AG10803 (cell line): ENCODE measurements at regions not wholly inside any gene's neighbourhood (a gene's known extent, or its start where the extent isn't known, plus 50 kb on each side); places are given as distances from the start of the nearest gene placed in this dataset.

Experiments used
- DNase-seq: peaks from one replicate; pipeline ENCODE4 v3.0.0; 2010; ENCODE audit warnings: low read depth
- H3K4me3 ChIP-seq: 2 replicates; pipeline ENCODE4 v1.5.1; 2011; ENCODE audit warnings: mild to moderate bottlenecking, low read length, control low read depth
- TF ChIP-seq, protein P1 (sequence below): conservative IDR thresholded peaks from 2 replicates; pipeline ENCODE4 v1.5.1; 2011; ENCODE audit warnings: mild to moderate bottlenecking, low read length, control low read depth, inconsistent platforms

DNA sequence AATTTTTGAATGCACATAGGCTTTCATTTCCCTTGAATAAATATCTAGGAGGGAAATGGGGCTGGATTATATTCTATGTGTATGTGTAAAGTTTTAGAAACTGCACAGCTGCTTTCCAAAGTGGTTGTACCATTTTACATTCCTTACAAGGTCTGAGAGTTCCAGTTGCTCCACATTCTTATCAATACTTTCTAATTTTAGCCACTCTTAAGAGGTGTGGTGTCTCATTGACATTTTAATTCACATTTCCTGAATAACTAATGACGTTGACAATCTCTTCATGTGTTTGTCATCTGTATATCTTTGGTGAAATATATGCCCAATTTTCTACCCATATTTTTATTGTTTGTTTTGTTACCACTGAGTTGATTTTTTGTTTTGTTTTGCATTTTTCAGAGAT is 74.6 kb upstream of the VASH1 start:
- no peak for DNase-seq
- TF ChIP-seq, protein P1, sequence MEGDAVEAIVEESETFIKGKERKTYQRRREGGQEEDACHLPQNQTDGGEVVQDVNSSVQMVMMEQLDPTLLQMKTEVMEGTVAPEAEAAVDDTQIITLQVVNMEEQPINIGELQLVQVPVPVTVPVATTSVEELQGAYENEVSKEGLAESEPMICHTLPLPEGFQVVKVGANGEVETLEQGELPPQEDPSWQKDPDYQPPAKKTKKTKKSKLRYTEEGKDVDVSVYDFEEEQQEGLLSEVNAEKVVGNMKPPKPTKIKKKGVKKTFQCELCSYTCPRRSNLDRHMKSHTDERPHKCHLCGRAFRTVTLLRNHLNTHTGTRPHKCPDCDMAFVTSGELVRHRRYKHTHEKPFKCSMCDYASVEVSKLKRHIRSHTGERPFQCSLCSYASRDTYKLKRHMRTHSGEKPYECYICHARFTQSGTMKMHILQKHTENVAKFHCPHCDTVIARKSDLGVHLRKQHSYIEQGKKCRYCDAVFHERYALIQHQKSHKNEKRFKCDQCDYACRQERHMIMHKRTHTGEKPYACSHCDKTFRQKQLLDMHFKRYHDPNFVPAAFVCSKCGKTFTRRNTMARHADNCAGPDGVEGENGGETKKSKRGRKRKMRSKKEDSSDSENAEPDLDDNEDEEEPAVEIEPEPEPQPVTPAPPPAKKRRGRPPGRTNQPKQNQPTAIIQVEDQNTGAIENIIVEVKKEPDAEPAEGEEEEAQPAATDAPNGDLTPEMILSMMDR, result no peak
- no peak overlapping the region for H3K4me3 ChIP-seq

DNA sequence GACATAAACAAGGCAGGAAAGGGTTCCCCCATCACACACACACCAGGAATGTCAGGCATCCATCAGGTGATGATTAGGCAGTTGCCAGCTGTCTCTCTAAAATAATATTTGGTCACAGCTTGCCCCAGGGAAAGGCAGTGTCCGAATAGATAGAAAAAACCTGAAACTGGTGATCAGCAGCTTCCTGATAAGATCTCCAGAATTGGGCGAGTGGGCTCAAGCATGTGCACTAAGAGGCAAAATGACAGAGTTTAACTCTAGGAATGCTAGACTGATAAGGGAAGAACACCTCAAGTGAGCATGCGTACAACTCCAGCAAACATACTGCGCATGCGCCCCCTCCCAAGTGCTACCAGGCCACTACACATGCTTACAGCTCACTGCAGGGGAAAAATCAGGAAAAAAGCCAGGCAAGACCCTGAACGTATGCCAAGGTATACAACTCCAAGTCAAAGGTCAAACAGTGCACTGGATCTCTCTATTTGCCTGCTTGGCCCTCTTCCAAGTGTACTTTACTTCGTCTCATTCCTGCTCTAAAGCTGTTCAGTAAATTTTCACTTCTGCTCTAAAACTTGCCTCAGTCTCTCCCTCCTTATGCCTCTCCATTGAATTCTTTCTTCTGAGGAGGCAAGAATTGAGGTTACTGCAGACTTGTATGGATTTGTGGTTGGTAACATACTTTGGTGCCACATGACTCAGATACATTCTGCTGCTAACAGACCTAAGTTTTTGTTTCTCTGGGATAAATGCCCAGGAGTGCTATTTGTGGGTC is 73.5 kb upstream of the VASH1 start:
- DNase-seq, result no peak
- TF ChIP-seq, protein P1, result no peak
- no peak overlapping the region for H3K4me3 ChIP-seq

DNA sequence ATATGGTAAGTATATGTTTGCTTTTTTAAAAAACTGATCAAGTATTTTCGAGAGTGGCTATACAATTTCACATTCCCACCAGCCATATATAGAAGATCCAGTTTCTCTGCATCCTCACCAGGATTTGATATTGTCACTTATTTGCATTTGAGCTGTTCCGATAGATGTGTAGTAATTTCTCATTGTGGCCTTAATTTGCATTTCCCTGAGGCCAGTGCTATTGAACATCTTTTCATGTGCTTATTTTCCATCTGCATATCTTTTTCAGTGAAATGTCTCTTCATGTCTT is 72.9 kb upstream of the VASH1 start:
- TF ChIP-seq, protein P1, result no peak
- DNase-seq, result no peak
- H3K4me3 ChIP-seq, result no peak overlapping the region

DNA sequence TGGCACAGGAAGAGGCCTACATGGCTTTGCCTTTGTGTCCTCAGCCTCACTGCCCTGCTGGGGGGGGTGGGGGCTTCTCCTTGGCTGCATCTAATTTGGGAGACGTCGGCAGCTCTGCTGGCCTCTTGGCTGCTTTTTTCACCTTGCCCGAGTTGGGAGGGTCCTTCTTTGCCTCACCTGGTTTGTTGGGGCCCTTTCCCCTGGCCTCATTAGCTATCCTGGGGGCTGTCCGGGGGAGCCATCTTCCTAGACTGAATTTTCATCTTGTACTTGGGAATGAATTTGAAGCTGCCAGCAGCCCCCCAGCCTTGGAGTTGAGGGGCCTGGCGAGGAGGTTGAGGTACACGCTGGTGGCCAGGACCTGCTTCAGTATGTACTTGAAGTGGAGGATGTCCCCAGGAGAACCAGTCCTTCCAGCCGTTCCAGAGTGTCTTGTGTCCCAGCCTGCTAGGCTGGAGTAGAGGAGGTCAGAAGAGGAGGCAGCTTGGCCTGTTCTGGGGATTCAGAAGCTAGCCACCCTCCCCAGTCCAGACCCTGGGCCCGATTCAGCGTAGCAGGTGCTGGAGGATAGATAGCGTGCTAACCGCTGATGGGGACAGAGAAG is 70.7 kb upstream of the VASH1 start:
- no peak overlapping the region for H3K4me3 ChIP-seq
- no peak for DNase-seq
- TF ChIP-seq, protein P1, result no peak

GRCh38 chr14:76694106-76694505 is 67.2 kb upstream of the VASH1 start:
- TF ChIP-seq, protein P1, result no peak
- no peak for DNase-seq
- no peak overlapping the region for H3K4me3 ChIP-seq

DNA sequence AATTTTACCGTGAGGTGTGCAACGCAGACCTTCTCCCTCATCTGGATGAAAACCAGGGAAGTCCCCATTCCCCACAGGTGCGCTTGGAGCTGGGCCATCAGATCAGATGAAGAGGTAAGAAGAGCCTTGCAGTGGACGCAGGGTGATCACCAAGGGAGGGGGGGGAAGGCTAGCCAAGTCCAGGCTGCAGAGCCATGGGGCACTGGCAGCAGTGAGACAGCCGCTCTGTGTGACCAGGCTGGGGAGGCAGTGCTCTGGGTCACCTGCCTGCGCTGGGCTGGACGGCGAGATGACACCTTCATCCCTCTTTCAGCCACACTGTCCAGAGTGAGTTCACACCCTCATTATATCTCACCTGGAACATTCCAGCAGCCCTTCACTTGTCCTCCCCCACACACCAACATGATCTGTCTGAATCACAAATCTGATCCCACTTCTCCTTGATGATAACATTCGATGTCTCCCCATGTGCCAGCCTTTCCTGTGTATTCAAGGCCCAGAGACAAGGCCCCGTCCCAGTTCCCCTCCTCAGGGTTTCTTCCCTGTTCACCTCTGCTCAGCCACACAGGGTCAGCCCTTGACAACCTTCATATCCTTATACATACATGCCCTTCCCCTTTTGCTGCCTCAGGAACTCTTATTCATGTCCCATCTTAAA is 65.9 kb upstream of the VASH1 start:
- H3K4me3 ChIP-seq, result no peak overlapping the region
- DNase-seq, result no peak
- TF ChIP-seq, protein P1, result no peak

- TF ChIP-seq, protein P1, result no peak
- H3K4me3 ChIP-seq, result no peak overlapping the region
- DNase-seq, result no peak
These were observed 64.9 kb upstream of the VASH1 start for GRCh38 chr14:76696361-76696760.
